HG02852 (cell line): ENCODE measurements at regions not wholly inside any gene's neighbourhood (a gene's known extent, or its start where the extent isn't known, plus 50 kb on each side); places are given as distances from the start of the nearest gene placed in this dataset.

Experiments used
- ATAC-seq: cut with Tn5 transposase; IDR thresholded peaks from one replicate; pipeline ENCODE4 v1.9.1; 2021; ENCODE audit warnings: mild to moderate bottlenecking, moderate library complexity; ENCODE audit not compliant: unreplicated experiment

GRCh38 chr5:98106116-98107031 is 667.1 kb upstream of the RGMB start:
- no peak for ATAC-seq

- no peak for ATAC-seq
These were observed 665.0 kb upstream of the RGMB start for GRCh38 chr5:98108497-98108896.

GRCh38 chr5:98109561-98110006 is 663.9 kb upstream of the RGMB start:
- ATAC-seq: no peak

- no peak for ATAC-seq
These were observed 663.2 kb upstream of the RGMB start for GRCh38 chr5:98110282-98110691.

GRCh38 chr5:98110791-98111190 is 662.7 kb upstream of the RGMB start:
- ATAC-seq: no peak

GRCh38 chr5:98111686-98112085 is 661.8 kb upstream of the RGMB start:
- ATAC-seq: no peak

GRCh38 chr5:98121036-98121936 is 652.2 kb upstream of the RGMB start:
- no peak for ATAC-seq

- ATAC-seq: no peak
These were observed 645.2 kb upstream of the RGMB start for GRCh38 chr5:98128271-98128670.

GRCh38 chr5:98128846-98129245 is 644.6 kb upstream of the RGMB start:
- no peak for ATAC-seq

GRCh38 chr5:98130261-98131035 is 643.0 kb upstream of the RGMB start:
- ATAC-seq: no peak

GRCh38 chr5:98144116-98144515 is 629.3 kb upstream of the RGMB start:
- ATAC-seq: no peak

GRCh38 chr5:98144710-98145109 is 628.8 kb upstream of the RGMB start:
- ATAC-seq: no peak

- ATAC-seq: no peak
These were observed 616.1 kb upstream of the RGMB start for GRCh38 chr5:98157368-98157767.

- no peak for ATAC-seq
These were observed 615.0 kb upstream of the RGMB start for GRCh38 chr5:98158440-98158839.

GRCh38 chr5:98163796-98164493 is 609.5 kb upstream of the RGMB start:
- ATAC-seq: no peak

- ATAC-seq: no peak
These were observed 604.6 kb upstream of the RGMB start for GRCh38 chr5:98168871-98169270.

GRCh38 chr5:98170994-98171393 is 602.5 kb upstream of the RGMB start:
- ATAC-seq: no peak

GRCh38 chr5:98173334-98173733 is 600.1 kb upstream of the RGMB start:
- no peak for ATAC-seq

- no peak for ATAC-seq
These were observed 598.0 kb upstream of the RGMB start for GRCh38 chr5:98175474-98175873.
